Astrocyte (in vitro differentiated cells and primary cell): ENCODE measurements at regions not wholly inside any gene's neighbourhood (a gene's known extent, or its start where the extent isn't known, plus 50 kb on each side); places are given as distances from the start of the nearest gene placed in this dataset.

Source experiments
- DNase-seq: peaks from one replicate; pipeline ENCODE4 v3.0.0-alpha.2; 2010; ENCODE audit warnings: low read depth
- FAIRE-seq: peaks from 2 replicates; lab custom pipeline; 2011; peaks lifted over from hg19 to GRCh38; lab: Jason Lieb, UNC
- H2AFZ ChIP-seq: 2 replicates; pipeline ENCODE4 v1.6.0; 2012; ENCODE audit warnings: low read depth, low read length, inconsistent platforms
- H3K27ac ChIP-seq: 2 replicates; pipeline ENCODE4 v1.5.1; 2011; ENCODE audit warnings: low read depth, low read length, inconsistent platforms
- H3K27me3 ChIP-seq: 2 replicates; pipeline ENCODE4 v1.6.0; 2011; ENCODE audit warnings: low read length, inconsistent platforms; ENCODE audit not compliant: insufficient read depth
- H3K36me3 ChIP-seq: 2 replicates; pipeline ENCODE4 v1.5.1; 2011; ENCODE audit warnings: low read length, inconsistent platforms; ENCODE audit not compliant: insufficient read depth
- H3K4me1 ChIP-seq: 2 replicates; pipeline ENCODE4 v1.5.1; 2011; ENCODE audit warnings: low read length, inconsistent platforms; ENCODE audit not compliant: insufficient read depth
- H3K4me2 ChIP-seq: 2 replicates; pipeline ENCODE4 v1.6.0; 2012; ENCODE audit warnings: low read length, inconsistent platforms
- H3K4me3 ChIP-seq: 2 replicates; pipeline ENCODE4 v1.5.1; 2011; ENCODE audit warnings: low read depth, mild to moderate bottlenecking, low read length, inconsistent platforms; ENCODE audit not compliant: insufficient read depth
- H3K79me2 ChIP-seq: 2 replicates; pipeline ENCODE4 v1.6.0; 2012; ENCODE audit warnings: mild to moderate bottlenecking, low read length, inconsistent platforms; ENCODE audit not compliant: insufficient read depth
- H3K9ac ChIP-seq: 2 replicates; pipeline ENCODE4 v1.6.0; 2012; ENCODE audit warnings: mild to moderate bottlenecking, low read length, inconsistent platforms
- H3K9me3 ChIP-seq: 2 replicates; pipeline ENCODE4 v1.5.1; 2012; ENCODE audit warnings: low read depth, mild to moderate bottlenecking, low read length, inconsistent platforms; ENCODE audit not compliant: insufficient read depth
- H4K20me1 ChIP-seq: 2 replicates; pipeline ENCODE4 v1.6.0; 2012; ENCODE audit warnings: low read length, inconsistent platforms; ENCODE audit not compliant: insufficient read depth
- H3K27ac Mint-ChIP-seq: one replicate; pipeline ENCODE4 v1.8.0; 2021; ENCODE audit warnings: mild to moderate bottlenecking, mixed read lengths; ENCODE audit not compliant: unreplicated experiment
- H3K27me3 Mint-ChIP-seq: one replicate; pipeline ENCODE4 v1.8.0; 2021; ENCODE audit warnings: low read depth, mixed read lengths; ENCODE audit not compliant: unreplicated experiment
- H3K36me3 Mint-ChIP-seq: one replicate; pipeline ENCODE4 v1.8.0; 2021; ENCODE audit warnings: low read depth, mixed read lengths; ENCODE audit not compliant: unreplicated experiment
- H3K4me1 Mint-ChIP-seq: one replicate; pipeline ENCODE4 v1.8.0; 2021; ENCODE audit warnings: low read depth, mixed read lengths; ENCODE audit not compliant: unreplicated experiment
- H3K4me3 Mint-ChIP-seq: one replicate; pipeline ENCODE4 v1.8.0; 2021; ENCODE audit warnings: mild to moderate bottlenecking, moderate library complexity, mixed read lengths; ENCODE audit not compliant: unreplicated experiment
- H3K9me3 Mint-ChIP-seq: one replicate; pipeline ENCODE4 v1.8.0; 2021; ENCODE audit warnings: mild to moderate bottlenecking, mixed read lengths; ENCODE audit not compliant: unreplicated experiment
- CTCF ChIP-seq: IDR thresholded peaks from 2 replicates; pipeline ENCODE4 v1.5.1; 2011; ENCODE audit warnings: low read depth, mild to moderate bottlenecking, inconsistent platforms, low read length, moderate library complexity; ENCODE audit not compliant: insufficient read depth
- EZH2 ChIP-seq: IDR thresholded peaks from 2 replicates; pipeline ENCODE4 v1.6.1; 2012; ENCODE audit warnings: mild to moderate bottlenecking, low read length, inconsistent platforms; ENCODE audit not compliant: insufficient read depth

GRCh38 chrX:135632353-135632752 is 81.1 kb upstream of the CT45A1 start:
- peak; percentile 100 for FAIRE-seq
- no peaks in the 10 kb centered on the region for H3K9me3 ChIP-seq
- H3K79me2 ChIP-seq: no peaks in the 10 kb centered on the region

GRCh38 chrX:135639066-135639780 is 74.2 kb upstream of the CT45A1 start:
- Histone ChIP-seq H3K79me2 (no peaks in the 10 kb centered on the region), H3K9me3 (no peaks in the 10 kb centered on the region), H3K36me3 (no peaks in the 10 kb centered on the region), H3K4me3 (no peak overlapping the region), H3K4me1 (no peaks in the 10 kb centered on the region), H4K20me1 (no peaks in the 10 kb centered on the region), H3K4me2 (no peak overlapping the region), H3K27ac (no peak overlapping the region), H2AFZ (no peak overlapping the region), H3K9ac (no peak overlapping the region), H3K27me3 (no peaks in the 10 kb centered on the region)
- Mint-ChIP-seq H3K27me3 (peaks cover 5% of the 10 kb centered on the region), H3K27ac (no peak overlapping the region), H3K4me3 (no peak overlapping the region), H3K4me1 (no peaks in the 10 kb centered on the region), H3K36me3 (no peaks in the 10 kb centered on the region), H3K9me3 (no peaks in the 10 kb centered on the region)
- FAIRE-seq: peak; percentile 17
- DNase-seq: no peak
- no peak for TF ChIP-seq EZH2
- no peak for TF ChIP-seq CTCF

More at GRCh38 chrX:135632353-135632752, 81.1 kb upstream of the CT45A1 start:
- no peaks in the 10 kb centered on the region for H3K27me3 ChIP-seq
- DNase-seq: no peak
- TF ChIP-seq CTCF (no peak), EZH2 (no peak)
- no peak overlapping the region for H3K4me3 ChIP-seq
- H3K27me3 Mint-ChIP-seq: peaks cover 10% of the 10 kb centered on the region
- no peak overlapping the region for H2AFZ ChIP-seq
- no peak overlapping the region for H3K4me2 ChIP-seq
- H3K9me3 Mint-ChIP-seq: no peaks in the 10 kb centered on the region
- H3K4me1 ChIP-seq: no peaks in the 10 kb centered on the region
- H3K9ac ChIP-seq: no peak overlapping the region
- no peak overlapping the region for H3K4me3 Mint-ChIP-seq
- no peaks in the 10 kb centered on the region for H4K20me1 ChIP-seq
- H3K36me3 Mint-ChIP-seq: no peaks in the 10 kb centered on the region
- H3K36me3 ChIP-seq: no peaks in the 10 kb centered on the region
- no peaks in the 10 kb centered on the region for H3K4me1 Mint-ChIP-seq
- no peak overlapping the region for H3K27ac ChIP-seq
- H3K27ac Mint-ChIP-seq: no peak overlapping the region

GRCh38 chrX:135643916-135644315 is 69.5 kb upstream of the CT45A1 start:
- no peak for TF ChIP-seq EZH2
- no peak for TF ChIP-seq CTCF

More at GRCh38 chrX:135643916-135644315, 69.5 kb upstream of the CT45A1 start:
- Histone ChIP-seq H3K4me3 (no peak overlapping the region), H3K9ac (no peak overlapping the region), H2AFZ (no peak overlapping the region), H3K36me3 (no peaks in the 10 kb centered on the region), H4K20me1 (no peaks in the 10 kb centered on the region), H3K27ac (no peak overlapping the region), H3K9me3 (no peaks in the 10 kb centered on the region), H3K79me2 (no peaks in the 10 kb centered on the region), H3K4me2 (no peak overlapping the region), H3K27me3 (no peaks in the 10 kb centered on the region), H3K4me1 (no peaks in the 10 kb centered on the region)
- no peaks in the 10 kb centered on the region for H3K36me3 Mint-ChIP-seq
- H3K27ac Mint-ChIP-seq: no peak overlapping the region
- DNase-seq (no peak), FAIRE-seq (no peak)
- H3K9me3 Mint-ChIP-seq: no peaks in the 10 kb centered on the region
- H3K4me3 Mint-ChIP-seq: no peak overlapping the region
- H3K27me3 Mint-ChIP-seq: peaks cover 1% of the 10 kb centered on the region
- H3K4me1 Mint-ChIP-seq: no peaks in the 10 kb centered on the region
